ENCODE measurements at regions not wholly inside any gene's neighbourhood (a gene's known extent, or its start where the extent isn't known, plus 50 kb on each side); places are given as distances from the start of the nearest gene placed in this dataset.

GRCh38 chr20:56143759-56144158 is 104.8 kb upstream of the MC3R start:
- intact Hi-C loops (cut with micrococcal nuclease), result no loop called here
- no peak for TF ChIP-seq CTCF (IDR thresholded peaks at IDR 0.05; ENCODE audit: borderline replicate concordance)

DNA sequence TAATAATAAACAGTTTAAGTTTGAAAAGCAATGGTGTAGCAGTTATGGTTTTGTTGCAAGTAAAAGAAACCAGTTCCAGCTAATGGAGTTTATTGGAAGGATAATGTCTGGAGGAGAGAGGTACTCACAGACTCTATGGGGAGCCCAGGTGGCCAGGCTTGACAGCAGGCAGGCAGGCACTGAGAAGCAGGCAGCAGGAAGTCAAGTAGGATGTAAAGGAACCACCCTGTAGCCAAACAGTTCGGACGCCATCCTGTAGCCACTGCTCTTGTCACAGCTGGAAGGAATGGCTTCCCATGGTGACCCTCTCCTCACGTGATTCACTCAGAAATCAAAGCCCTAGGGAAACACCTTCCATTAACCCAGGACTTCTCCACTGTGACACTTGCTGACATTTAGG is 96.7 kb upstream of the MC3R start:
- Histone ChIP-seq H3K27me3 (ENCODE audit: low read depth) (peaks cover 58% of the 10 kb centered on the region), H3K27ac (replicated peaks) (no peak overlapping the region), H3K4me3 (no peak overlapping the region), H3K4me1 (no peaks in the 10 kb centered on the region), H3K36me3 (no peaks in the 10 kb centered on the region), H3K9me3 (replicated peaks) (no peaks in the 10 kb centered on the region)
- no peak for DNase-seq
- intact Hi-C loops (cut with micrococcal nuclease), result no loop called here
- no peak for TF ChIP-seq CTCF (IDR thresholded peaks at IDR 0.05; ENCODE audit: borderline replicate concordance)

More at GRCh38 chr20:56143759-56144158, 104.8 kb upstream of the MC3R start:
- Histone ChIP-seq H3K36me3 (no peaks in the 10 kb centered on the region), H3K27me3 (ENCODE audit: low read depth) (peaks cover 9% of the 10 kb centered on the region), H3K27ac (replicated peaks) (no peak overlapping the region), H3K9me3 (replicated peaks) (peaks cover 32% of the 10 kb centered on the region), H3K4me1 (no peaks in the 10 kb centered on the region), H3K4me3 (no peak overlapping the region)
- DNase-seq, result no peak

DNA sequence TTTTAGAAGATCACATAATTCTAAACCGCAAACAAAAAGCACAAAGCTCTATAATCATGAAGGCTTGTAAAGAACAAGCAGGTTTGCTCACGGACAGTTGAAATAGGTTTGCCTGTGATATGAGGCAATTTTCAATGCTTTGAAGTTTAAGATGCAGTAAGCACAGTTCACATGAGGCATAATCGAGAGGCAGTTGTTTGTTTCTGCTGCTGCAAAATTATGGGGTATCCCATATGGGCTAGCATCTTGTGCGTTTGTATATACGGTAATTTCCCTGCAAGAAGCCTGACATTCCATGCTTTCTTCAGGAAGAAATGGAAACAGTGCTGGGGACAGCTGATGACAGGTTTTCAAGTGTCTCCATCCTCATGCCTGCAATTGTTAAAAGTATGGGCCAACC is 94.6 kb upstream of the MC3R start:
- intact Hi-C loops (cut with micrococcal nuclease), result no loop called here
- Histone ChIP-seq H3K36me3 (no peaks in the 10 kb centered on the region), H3K9me3 (replicated peaks) (no peaks in the 10 kb centered on the region), H3K4me3 (no peak overlapping the region), H3K27ac (replicated peaks) (no peak overlapping the region), H3K4me1 (no peaks in the 10 kb centered on the region), H3K27me3 (ENCODE audit: low read depth) (peaks cover 60% of the 10 kb centered on the region)
- TF ChIP-seq CTCF (IDR thresholded peaks at IDR 0.05; ENCODE audit: borderline replicate concordance), result no peak
- DNase-seq, result no peak

- H3K27ac ChIP-seq (replicated peaks), result no peak overlapping the region
- H3K9me3 ChIP-seq (replicated peaks), result no peaks in the 10 kb centered on the region
- H3K4me1 ChIP-seq, result no peaks in the 10 kb centered on the region
- no peak for TF ChIP-seq CTCF (IDR thresholded peaks at IDR 0.05; ENCODE audit: borderline replicate concordance)
- no peak for DNase-seq
- no peak overlapping the region for H3K4me3 ChIP-seq
- H3K36me3 ChIP-seq, result no peaks in the 10 kb centered on the region
- intact Hi-C loops (cut with micrococcal nuclease), result no loop called here
- H3K27me3 ChIP-seq (ENCODE audit: low read depth), result peaks cover 63% of the 10 kb centered on the region
These were observed 92.9 kb upstream of the MC3R start for GRCh38 chr20:56155625-56156024.

DNA sequence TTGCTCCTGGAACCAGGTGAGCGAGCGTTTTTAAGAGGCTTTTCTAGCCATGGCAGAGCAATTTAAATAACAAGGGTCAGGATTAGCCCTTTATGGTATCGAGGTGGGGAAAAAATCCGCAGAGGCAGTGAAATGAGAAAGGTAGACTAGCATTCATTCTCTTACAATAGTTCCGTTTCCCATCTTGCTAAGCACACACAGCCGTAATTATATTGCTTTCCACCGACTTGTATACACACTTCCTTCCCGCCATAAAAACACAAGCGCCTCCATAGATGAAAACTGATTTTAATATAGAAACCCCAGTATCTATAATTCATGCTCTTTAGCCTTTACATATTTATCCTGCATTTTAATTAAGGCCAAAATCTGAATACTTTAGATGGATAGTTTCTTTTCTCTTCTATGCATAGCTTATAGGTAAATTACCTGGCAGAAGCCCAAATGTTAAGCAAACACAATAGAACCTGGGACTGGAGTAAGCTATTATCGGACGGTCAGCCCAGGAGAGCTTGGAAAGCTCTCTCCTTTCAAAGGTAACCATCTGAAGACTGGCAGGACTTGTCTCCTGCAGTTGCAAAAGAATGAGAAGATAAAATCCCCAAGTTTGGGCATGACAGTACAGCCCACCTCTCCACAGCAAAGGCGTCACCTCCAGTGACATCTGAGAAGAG is 90.9 kb upstream of the MC3R start:
- Histone ChIP-seq H3K9me3 (replicated peaks) (no peaks in the 10 kb centered on the region), H3K27ac (replicated peaks) (no peak overlapping the region), H3K4me3 (no peak overlapping the region), H3K36me3 (no peaks in the 10 kb centered on the region), H3K27me3 (ENCODE audit: low read depth) (peaks cover 56% of the 10 kb centered on the region), H3K4me1 (no peaks in the 10 kb centered on the region)
- no peak for TF ChIP-seq CTCF (IDR thresholded peaks at IDR 0.05; ENCODE audit: borderline replicate concordance)
- intact Hi-C loops (cut with micrococcal nuclease), result no loop called here
- DNase-seq, result no peak
